ENCODE measurements at regions not wholly inside any gene's neighbourhood (a gene's known extent, or its start where the extent isn't known, plus 50 kb on each side); places are given as distances from the start of the nearest gene placed in this dataset.

DNA sequence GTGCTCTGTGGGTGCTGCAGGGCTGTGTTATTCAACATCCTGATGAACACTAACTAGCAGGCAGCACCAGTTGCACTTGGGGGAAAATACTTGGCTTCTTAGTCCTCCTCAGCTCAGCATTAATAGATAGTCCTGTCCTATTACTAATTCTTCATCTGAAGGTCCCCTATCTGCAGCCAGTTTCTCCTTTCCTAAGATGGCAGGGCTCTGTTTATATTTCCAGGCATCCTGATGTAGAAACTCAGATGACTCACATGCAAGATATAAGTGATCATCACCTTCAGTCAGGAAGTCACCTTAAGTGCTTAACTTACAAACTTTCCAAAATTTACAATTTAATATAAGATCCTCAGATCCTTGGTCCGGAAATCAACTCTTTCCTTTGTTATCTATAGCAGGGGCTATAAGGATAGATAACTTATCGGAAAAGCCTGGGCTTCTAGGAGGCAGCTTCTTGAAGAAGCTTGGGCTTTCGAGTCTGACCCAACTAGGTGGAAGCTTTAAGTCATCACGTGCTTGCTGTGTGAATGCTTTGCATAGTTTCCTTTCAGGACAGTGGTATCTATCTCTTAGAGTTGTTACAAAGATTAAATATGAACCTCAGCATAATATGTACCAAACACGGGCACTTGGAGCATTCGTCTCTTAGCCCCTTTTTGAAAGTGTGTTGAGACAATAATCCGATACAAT lies 181.0 kb upstream of the GRIP1 start:
- no peak for DNase-seq

DNA sequence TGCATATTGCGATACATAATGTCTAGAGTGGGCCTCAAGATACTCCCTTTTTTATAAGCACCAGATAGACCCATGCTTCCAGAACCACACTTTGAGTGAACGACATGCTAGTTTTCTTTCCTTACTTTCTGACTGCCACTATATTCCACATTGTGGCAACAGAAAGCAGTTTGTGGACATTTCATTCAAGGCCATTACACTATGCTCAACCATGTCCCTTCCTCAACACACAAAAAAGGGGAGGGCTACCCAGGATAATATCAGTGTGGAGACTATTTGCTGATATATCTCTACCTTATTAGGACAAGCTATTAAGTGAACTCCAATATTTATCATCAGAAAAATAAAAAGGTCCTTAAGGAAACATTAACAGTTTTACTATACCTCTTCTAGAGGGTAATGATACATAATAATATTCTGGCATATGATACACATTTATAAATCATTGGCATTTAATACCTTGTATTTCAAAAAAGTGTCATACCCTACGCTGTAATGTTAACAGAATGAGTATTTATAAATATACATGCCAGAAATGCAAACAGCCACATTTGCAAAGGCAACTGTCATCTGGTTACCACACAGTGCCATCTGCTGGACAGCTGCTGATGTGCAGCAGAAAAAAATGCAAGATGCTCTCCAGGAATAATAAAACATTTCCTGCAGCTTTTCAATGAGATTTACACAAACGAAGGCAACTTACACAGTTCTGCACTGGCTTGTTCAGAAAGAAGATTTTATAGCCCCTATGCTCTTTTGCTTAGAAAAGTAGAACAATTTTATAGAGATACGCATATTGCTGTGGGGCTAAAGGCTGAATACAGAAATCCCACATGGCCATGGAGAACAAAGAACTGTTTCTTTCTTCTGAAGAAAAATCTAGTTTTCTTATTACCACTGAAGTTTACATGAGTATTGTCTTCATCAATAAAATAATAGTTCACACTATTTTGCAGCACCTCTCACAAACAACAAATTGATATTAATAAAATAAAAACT lies 182.2 kb upstream of the GRIP1 start:
- DNase-seq, result peak; percentile 84

DNA sequence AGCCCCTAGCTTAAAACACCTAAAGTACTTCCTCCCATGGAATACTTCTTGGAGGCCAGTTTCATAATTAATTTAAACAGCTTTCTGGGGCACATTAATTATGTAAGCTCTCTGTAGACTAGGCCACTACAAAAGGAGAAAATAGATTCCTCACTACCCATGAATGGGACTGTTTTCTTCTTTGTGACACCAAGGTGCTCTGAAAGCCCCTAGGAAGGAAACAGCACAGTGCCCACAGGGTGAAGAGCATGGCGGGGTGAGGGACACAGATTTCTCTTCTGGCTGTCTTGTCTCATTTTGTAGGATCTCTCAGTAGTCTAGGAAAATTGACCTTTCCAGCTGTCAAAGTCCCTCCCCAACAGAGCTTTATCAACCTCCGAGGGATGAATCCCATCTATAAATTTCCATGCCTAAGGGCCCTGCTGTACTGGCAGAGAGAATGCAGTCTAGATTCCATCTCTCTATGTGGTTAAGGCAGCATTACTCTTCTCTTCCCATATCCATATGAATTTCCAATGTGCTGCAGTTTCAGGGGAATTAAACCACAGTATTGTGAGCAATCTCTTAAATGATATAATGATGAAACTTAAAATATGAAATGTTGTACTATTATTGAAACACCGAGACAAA lies 183.6 kb upstream of the GRIP1 start:
- no peak for DNase-seq

DNA sequence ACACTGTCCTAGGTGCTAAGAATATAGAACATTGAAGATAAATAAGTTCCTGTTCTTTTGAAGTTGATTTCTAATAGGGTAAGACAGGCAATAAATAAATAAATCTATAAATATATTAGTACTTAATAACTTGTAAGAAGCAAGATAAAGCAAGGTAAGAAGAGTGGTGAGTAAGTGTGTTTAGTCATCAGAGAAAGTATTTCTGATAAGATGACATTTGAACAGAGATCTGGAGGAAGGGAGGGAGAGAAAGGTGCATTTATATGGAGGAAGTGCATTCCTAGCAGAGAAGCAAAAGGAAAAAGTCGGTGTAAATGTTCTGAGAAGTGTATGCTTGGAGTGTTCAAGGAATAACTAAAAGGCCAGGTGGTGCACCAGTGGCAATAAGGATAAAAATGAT lies 184.4 kb upstream of the GRIP1 start:
- no peak for DNase-seq

DNA sequence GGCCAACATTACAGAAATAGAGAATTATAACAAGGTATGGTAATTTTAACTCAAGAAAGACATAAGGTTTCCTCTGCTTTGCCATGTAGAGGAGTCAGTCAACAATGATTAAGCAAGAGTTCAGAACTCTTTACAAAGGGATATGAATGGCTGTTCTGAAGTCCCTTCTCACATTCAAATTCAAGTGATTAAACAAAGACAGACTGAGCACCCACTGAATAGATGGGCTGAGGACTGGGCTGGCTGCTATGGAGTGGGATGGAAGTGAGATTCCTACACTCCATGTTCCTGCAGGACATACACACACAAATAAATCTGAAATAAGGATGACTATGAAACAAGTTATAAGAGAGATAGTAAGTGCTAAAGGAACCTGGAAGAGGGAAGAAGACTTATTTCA lies 199.0 kb upstream of the GRIP1 start:
- DNase-seq, result no peak

DNA sequence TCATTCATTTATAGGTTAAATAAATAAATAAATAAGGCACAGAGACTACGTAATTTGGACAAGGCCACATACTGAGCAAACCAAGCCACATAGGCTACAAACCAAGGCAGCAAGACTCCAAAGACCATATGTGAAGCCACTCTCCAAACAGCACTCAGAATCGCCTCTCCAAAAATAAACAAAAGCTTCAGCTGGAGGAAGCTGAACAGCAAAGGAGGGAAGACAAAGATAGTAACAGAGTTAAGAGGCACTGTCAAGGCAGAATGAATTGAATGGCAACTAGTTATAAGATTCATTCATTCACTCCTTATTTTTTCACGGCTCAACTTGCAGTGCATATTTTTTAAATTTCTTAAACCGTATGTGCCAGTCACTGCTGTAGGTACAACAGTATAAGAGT lies 200.5 kb upstream of the GRIP1 start:
- DNase-seq, result no peak

DNA sequence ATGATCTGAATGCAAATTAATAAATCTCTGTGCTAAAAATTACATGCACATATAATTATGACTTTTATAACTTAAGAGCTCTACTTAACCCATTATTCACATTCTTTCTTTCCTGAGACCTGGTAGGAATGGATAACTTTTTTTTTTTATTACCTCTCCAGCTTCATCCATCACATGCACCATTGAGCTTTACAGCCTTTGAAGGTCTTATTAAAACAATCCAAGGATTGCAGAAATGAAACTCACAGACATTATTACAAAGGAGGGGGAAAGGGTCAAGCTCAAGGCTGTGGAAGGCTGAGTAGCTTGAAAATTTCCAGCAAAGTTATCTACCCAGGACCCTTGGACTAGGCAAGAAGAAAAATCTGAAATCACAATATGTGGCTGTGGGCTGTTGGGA lies 202.5 kb upstream of the GRIP1 start:
- DNase-seq, result no peak

DNA sequence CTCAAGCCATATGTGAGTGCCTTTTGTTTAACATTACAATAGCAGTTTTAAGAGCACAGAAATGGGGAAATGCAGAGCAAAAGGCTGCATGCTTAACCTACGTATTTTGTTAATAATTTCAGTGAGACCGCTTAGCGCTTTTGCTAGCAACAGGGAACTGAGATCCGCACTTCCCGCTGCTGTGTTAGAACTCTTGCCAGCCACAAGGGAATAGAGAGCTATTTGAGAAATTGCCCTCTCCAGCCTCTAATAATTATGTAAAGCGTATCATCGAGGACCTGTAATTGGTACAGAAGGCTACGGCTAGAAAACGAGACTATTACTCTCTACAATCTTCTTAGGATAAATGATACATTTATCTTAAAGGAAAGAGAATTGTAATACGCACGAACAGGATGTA lies 205.2 kb upstream of the GRIP1 start:
- DNase-seq, result no peak

DNA sequence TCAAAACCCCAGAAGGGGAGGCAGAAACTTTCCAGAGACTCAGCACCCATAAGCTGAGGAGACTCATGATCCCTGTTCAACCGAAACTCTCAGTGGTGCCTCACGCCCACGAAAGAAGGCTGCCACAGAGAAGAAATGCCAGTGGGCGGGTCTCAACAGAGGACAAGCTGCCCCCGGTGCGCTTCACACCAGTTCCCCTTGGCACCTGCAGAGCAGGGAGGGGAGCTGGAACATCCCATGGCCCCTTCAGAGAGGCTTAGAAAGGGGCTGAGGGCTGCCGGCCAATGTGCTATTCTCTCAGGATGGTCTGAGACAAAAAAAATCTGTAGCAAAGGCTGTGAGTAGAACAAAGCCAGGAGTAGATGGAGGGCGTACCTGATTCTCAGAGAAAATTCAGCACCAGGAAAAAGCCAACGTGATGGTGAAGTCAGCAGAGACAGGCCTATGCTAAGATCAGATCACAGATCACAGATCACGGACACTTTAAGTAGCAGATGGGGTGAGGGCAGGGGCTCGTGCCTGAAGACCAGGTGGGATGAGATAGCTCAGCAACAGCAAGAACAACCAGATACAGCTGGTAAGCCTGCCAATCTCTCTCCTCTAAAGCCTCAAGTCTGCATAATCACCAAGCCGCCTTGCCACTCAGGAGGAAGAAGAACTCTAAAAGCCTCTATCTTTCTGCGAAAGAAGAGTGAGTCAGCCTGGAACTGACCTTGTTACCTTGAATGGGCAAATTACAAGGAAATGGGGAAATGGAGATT lies 206.4 kb upstream of the GRIP1 start:
- no peak for DNase-seq

DNA sequence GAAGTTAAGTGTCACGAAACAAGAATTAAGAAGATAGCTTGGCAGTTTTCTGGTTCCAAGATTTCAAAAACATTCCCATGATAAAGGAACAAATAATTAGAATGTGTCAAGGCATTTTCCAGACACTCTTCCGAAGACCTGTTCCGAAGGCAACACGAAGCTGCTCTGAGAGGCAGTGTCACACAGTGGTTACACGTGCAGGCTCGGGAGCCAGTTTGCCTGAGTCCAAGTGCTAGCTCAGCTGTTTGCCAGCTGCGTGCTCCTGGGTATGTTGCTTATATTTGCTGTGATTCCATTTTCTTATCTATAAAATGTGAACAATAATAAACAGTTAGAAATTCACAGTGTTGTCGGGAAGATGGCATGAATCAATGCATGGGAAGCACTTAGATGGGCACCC lies 217.9 kb upstream of the GRIP1 start:
- DNase-seq, result no peak

DNA sequence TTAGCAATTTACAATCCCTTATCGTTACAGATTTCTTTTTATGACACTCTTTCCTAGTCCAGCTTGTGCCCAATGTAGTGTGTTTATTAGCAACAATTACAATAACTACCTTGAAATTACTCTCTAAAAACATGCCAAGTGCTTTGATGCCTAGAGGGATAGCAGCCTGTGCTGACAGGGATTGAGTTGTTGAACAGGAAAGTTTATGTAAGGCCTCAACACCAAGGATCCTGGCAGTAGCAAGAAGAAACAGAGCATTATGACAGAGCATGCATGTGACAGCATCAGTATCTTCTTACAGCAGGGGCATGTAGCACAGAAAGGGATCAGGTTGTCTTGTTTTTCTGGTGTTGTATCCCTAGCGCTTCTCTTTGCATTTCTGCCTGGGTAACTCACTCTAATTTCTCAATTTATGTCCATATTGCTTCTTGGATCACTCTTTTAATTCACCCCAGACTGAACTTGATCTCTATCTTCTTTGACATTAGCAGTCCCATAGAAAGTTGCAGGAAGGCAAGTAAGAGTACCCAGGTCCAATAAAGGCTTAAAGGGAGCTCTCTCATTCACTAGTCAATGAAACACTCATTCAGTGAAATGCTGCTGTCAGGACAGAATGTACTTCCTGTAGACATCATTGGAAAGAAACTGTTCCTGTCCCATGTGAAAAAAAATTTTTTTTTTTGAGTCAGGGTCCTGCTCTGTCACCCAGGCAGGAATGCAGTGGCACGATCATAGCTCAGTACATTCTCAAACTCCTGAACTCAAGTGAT lies 220.0 kb upstream of the GRIP1 start:
- DNase-seq, result no peak

DNA sequence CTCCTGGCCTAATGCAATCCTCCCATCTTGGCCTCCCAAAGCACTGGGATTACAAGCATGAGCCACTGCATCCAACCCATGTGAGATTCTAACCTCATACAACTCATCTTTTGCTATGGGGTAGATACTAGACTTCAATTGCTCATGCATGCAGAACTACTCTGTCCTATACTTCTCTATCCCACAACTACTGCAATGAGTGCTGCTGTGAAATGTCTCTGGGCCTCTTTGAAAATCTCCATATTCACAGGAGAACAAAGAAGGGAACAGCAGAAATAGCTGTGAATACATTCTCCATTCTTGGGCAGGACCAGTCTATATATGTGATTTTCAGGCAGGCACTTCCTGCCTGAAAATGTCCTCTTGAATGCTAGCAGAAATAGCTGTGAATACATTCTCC lies 220.7 kb upstream of the GRIP1 start:
- DNase-seq, result no peak

DNA sequence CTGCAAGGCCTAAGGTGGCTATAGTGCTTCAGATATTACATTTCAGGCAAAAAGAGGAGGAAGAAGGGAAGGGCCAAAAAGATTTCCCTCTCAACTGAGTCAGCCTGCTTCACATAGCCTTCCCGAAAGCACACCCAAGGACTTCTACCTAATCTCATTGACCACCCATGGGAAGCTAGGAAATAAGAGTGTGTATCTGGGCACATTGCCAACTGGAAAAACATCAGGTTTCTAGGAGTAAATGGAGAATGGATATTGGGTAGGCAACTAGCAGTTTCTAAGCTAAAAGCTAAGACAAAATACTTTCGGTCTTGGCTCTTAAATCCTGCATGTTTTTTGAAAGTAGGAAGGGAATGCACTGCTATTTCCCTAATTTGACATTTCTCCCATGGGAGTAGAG lies 221.7 kb upstream of the GRIP1 start:
- no peak for DNase-seq

DNA sequence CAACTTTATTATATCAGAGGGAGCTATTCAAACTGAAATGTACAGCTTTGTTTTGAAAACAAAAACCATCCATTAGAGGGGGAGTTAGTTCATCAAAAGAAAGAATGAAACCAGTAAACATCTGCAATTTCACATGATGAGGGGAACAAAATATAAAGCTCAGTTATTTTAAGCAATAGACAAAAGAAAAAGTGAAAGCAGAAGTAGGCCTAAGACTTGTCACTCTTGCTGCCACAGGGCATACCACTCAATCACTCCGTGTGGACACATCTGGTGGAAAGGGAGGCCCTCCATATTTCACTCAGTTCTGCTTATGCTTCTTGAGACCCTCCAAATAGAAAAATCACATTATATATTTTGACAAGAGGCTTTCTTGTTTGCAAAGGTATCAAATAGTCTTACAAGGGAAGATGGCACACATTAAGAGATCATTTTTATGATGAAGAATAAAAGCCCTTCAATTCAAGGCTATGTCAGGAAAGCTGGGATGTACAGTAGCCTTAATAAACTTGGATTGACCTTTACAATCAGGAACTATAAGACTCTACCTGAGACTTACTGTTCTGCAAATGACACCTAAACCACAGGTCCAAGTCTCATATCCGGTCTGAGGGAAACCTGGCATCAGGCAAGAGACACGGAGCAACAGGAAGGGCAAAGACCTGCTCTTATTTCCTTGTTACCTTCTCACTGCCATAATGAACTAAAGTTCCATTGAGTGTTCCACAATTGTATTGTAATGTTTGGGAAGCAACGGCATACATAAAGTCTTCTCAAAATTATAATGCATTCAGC lies 222.5 kb upstream of the GRIP1 start:
- DNase-seq, result no peak

DNA sequence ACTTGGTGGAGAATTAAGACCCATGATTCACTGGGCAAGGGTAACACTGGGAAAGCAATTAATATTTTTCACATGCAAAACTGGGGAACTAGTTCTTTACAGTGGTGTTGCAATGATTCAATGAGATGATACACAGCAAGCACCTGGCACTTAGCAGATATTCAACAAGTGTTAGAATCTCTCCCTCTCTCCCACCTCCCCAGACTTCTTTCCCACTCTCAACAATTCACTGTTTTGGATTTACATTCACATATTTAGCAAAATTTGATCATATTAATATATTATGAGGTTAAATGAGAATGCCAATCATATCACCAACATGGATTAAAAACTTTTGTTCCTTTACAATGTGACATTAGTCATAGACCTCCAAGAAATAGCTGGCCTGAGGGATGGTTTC lies 223.1 kb upstream of the GRIP1 start:
- no peak for DNase-seq

DNA sequence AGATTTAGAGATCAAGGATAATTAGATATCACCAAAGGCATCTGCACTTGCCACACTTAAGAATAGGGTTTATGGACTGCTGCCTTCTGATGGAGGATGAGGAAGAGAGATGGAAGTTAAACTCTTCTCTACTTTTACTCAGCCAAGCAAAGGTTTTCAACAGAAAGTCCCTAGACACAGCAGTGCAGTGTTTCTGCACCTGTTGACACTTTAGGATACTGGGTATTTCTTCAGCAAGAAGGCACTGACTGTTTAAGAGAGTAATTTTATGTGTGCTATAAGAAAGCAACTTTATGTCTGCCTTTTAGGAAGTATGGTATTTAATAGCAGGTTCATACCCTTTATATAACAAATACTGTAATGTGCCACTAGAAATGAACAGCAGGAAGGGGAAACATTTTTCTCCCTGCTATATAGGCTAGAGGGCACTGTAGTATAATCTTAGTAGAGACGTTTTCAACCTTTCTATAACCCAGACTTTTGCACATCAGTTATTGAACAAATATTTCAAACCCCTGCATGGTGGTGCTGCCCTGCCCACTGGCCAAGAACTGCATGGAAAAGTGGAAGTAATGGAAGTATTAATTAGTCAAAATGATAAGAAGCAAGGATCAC lies 225.0 kb upstream of the GRIP1 start:
- DNase-seq, result no peak

DNA sequence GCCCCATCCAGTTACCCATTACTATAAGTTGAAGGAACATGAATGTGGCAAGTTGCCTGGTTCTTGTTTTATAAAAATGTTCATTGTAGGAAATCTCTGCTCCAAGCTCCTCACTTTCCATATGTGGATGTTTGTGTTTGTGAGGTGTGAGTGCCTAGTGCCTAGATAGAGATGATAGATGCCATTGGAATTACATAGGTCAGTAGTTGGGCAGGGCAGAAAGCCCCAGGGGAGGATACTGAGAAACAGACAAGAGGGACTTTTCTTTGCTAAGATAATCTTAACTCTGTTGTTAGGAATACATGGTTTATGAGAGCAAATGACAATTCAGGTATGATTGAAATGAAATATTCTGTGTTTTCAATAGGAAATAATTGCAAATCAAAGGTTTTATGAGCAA lies 226.3 kb upstream of the GRIP1 start:
- DNase-seq, result no peak

DNA sequence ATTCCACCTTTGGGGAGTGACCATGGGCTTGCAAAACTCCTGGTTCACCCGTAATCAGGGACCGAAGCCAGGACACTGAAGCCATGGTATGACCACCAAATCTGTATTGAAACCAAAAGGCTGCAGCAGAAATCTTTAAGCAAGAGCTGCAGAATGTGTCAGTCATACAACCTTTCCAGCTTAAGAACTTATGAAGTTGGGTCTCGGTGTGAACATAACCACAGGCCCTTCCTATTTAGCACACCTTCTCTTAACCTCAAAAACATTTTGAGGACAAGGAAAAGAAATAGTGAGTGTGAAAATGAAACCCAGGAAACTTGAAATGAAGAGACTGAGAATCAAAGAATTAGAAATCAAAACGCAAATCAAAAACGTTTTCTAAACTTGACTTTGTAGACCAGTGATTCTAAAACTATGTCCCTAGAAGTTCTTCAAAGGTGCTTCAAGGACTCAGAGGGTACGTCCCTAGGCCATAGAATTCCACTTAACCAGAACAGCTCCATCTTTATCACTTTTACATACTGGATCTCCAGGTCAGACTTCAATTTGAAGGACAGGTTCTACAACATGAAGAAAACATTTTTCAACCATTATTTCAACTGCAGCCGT lies 231.6 kb upstream of the GRIP1 start:
- no peak for DNase-seq

DNA sequence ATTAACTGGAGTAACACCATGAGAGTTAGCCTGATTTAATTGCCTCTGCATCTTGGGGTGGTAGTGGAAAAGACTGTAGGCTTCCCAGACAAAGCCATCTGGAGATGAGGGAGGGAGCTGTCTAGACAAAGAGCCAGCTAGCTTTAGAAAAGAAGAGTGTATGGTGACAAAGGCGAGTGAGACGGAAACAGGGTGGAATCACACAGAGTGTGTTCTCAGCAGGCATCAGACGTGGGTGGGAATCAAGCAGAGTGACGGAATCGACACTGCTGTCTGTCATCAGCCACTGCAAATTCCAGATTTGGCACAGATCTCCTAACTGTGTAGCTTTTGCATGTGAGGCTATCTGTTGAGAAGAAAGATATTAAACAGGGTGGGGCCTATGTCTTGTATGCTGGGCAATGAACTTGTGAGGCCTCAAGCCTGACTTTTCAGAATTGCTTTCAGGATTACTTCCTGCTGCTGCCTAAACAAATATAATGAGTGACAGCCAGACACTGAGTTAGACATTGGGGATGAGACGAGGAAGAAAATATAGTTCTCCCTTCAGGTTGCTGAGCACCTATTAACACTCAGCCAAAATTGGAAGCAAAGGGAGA lies 236.5 kb upstream of the GRIP1 start:
- DNase-seq, result no peak

DNA sequence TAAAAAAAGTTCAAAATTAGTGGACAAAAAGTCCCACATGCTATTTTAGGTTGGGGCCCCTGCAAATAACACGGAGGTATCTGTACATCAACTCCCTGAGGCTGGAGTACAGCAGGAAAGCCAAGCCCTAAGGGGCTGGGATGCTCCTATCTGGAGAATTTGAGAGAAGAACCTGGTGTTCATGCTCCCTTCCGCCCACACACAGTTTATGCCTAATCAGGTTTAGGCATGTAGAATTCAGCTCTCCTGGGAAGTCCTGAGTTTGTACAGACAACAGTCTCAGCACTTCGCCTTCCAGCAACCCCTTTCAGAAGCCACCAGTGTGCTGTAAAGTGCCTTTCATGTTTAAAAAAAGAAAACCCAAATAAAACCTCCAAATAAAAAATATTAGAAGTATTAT lies 237.3 kb upstream of the GRIP1 start:
- no peak for DNase-seq

All from activated effector memory CD4-positive, alpha-beta T cell treated with anti-CD3 and anti-CD28 coated beads, Interleukin-2, amount 50 U/mL, for 16 hours (primary cell).